ENCODE measurements at regions not wholly inside any gene's neighbourhood (a gene's known extent, or its start where the extent isn't known, plus 50 kb on each side); places are given as distances from the start of the nearest gene placed in this dataset.

GRCh38 chr1:36603461-36603860 lies 120.7 kb upstream of the CSF3R start:
- no peak for DNase-seq (ENCODE audit: extremely low spot score, unreplicated experiment)
- H3K36me3 Mint-ChIP-seq, result no peaks in the 10 kb centered on the region
- TF ChIP-seq CTCF (conservative IDR thresholded peaks at IDR 0.05), result no peak
- peaks cover 35% of the 10 kb centered on the region for H3K27me3 Mint-ChIP-seq
- H3K9me3 Mint-ChIP-seq, result no peaks in the 10 kb centered on the region
- peaks cover 5% of the 10 kb centered on the region for H3K4me1 Mint-ChIP-seq (ENCODE audit: unreplicated experiment)
- H3K27ac Mint-ChIP-seq, result no peak overlapping the region
- H3K4me3 Mint-ChIP-seq, result no peak overlapping the region

- H3K36me3 Mint-ChIP-seq, result no peaks in the 10 kb centered on the region
- no peak for DNase-seq (ENCODE audit: extremely low spot score, unreplicated experiment)
- H3K27ac Mint-ChIP-seq, result no peak overlapping the region
- no peaks in the 10 kb centered on the region for H3K9me3 Mint-ChIP-seq
- peaks cover 47% of the 10 kb centered on the region for H3K27me3 Mint-ChIP-seq
- no peak for TF ChIP-seq CTCF (conservative IDR thresholded peaks at IDR 0.05)
- peaks cover 5% of the 10 kb centered on the region for H3K4me1 Mint-ChIP-seq (ENCODE audit: unreplicated experiment)
- no peak overlapping the region for H3K4me3 Mint-ChIP-seq
Measured at GRCh38 chr1:36602184-36602583, 119.5 kb upstream of the CSF3R start.

GRCh38 chr1:36599828-36600227 lies 117.1 kb upstream of the CSF3R start:
- DNase-seq (ENCODE audit: extremely low spot score, unreplicated experiment), result no peak
- TF ChIP-seq CTCF (conservative IDR thresholded peaks at IDR 0.05), result no peak
- no peaks in the 10 kb centered on the region for H3K9me3 Mint-ChIP-seq
- peaks cover 50% of the 10 kb centered on the region for H3K27me3 Mint-ChIP-seq
- H3K27ac Mint-ChIP-seq, result no peak overlapping the region
- H3K4me1 Mint-ChIP-seq (ENCODE audit: unreplicated experiment), result peaks cover 4% of the 10 kb centered on the region
- no peaks in the 10 kb centered on the region for H3K36me3 Mint-ChIP-seq
- H3K4me3 Mint-ChIP-seq, result no peak overlapping the region

- no peak for TF ChIP-seq CTCF (conservative IDR thresholded peaks at IDR 0.05)
- Mint-ChIP-seq H3K36me3 (no peaks in the 10 kb centered on the region), H3K4me3 (no peak overlapping the region), H3K9me3 (no peaks in the 10 kb centered on the region), H3K4me1 (ENCODE audit: unreplicated experiment) (peaks cover 10% of the 10 kb centered on the region), H3K27ac (no peak overlapping the region), H3K27me3 (peaks cover 42% of the 10 kb centered on the region)
- DNase-seq (ENCODE audit: extremely low spot score, unreplicated experiment), result no peak
Measured at GRCh38 chr1:36597514-36597913, 114.8 kb upstream of the CSF3R start.

GRCh38 chr1:36595921-36596320 lies 113.2 kb upstream of the CSF3R start:
- Mint-ChIP-seq H3K27me3 (peaks cover 47% of the 10 kb centered on the region), H3K9me3 (no peaks in the 10 kb centered on the region), H3K4me3 (no peak overlapping the region), H3K27ac (no peak overlapping the region), H3K4me1 (ENCODE audit: unreplicated experiment) (peaks cover 18% of the 10 kb centered on the region), H3K36me3 (no peaks in the 10 kb centered on the region)
- no peak for TF ChIP-seq CTCF (conservative IDR thresholded peaks at IDR 0.05)
- DNase-seq (ENCODE audit: extremely low spot score, unreplicated experiment), result no peak

GRCh38 chr1:36595349-36595748 lies 112.6 kb upstream of the CSF3R start:
- no peaks in the 10 kb centered on the region for H3K36me3 Mint-ChIP-seq
- H3K4me1 Mint-ChIP-seq (ENCODE audit: unreplicated experiment), result peaks cover 23% of the 10 kb centered on the region
- DNase-seq (ENCODE audit: extremely low spot score, unreplicated experiment), result no peak
- no peaks in the 10 kb centered on the region for H3K9me3 Mint-ChIP-seq
- H3K27ac Mint-ChIP-seq, result no peak overlapping the region
- peaks cover 52% of the 10 kb centered on the region for H3K27me3 Mint-ChIP-seq
- no peak for TF ChIP-seq CTCF (conservative IDR thresholded peaks at IDR 0.05)
- H3K4me3 Mint-ChIP-seq, result no peak overlapping the region

All from type B pancreatic cell (in vitro differentiated cells).